A204.1 (cell line): ENCODE measurements at regions not wholly inside any gene's neighbourhood (a gene's known extent, or its start where the extent isn't known, plus 50 kb on each side); places are given as distances from the start of the nearest gene placed in this dataset.

ENCODE experiments used
- FAIRE-seq: peaks from 2 replicates; lab custom pipeline; 2012; peaks lifted over from hg19 to GRCh38; lab: Jason Lieb, UNC

- FAIRE-seq = no peak
These were observed 227.7 kb upstream of the DIO3 start for GRCh38 chr14:101333335-101334280.

- no peak for FAIRE-seq
These were observed 226.6 kb upstream of the DIO3 start for GRCh38 chr14:101334656-101335055.

GRCh38 chr14:101335061-101335661, 226.1 kb upstream of the DIO3 start:
- FAIRE-seq = no peak

GRCh38 chr14:101336183-101336582, 225.1 kb upstream of the DIO3 start:
- no peak for FAIRE-seq

GRCh38 chr14:101337053-101337452, 224.2 kb upstream of the DIO3 start:
- no peak for FAIRE-seq

GRCh38 chr14:101340556-101340955, 220.7 kb upstream of the DIO3 start:
- FAIRE-seq = no peak

GRCh38 chr14:101347893-101348777, 213.2 kb upstream of the DIO3 start:
- no peak for FAIRE-seq

GRCh38 chr14:101349108-101349507, 212.2 kb upstream of the DIO3 start:
- no peak for FAIRE-seq

GRCh38 chr14:101350021-101350420, 211.3 kb upstream of the DIO3 start:
- FAIRE-seq = no peak

- no peak for FAIRE-seq
These were observed 210.6 kb upstream of the DIO3 start for GRCh38 chr14:101350691-101351090.

GRCh38 chr14:101351146-101351545, 210.1 kb upstream of the DIO3 start:
- no peak for FAIRE-seq

- no peak for FAIRE-seq
These were observed 209.5 kb upstream of the DIO3 start for GRCh38 chr14:101351769-101352168.

- no peak for FAIRE-seq
These were observed 208.7 kb upstream of the DIO3 start for GRCh38 chr14:101352567-101352966.

GRCh38 chr14:101353422-101353821, 207.9 kb upstream of the DIO3 start:
- no peak for FAIRE-seq

GRCh38 chr14:101354726-101355125, 206.6 kb upstream of the DIO3 start:
- FAIRE-seq = no peak

- FAIRE-seq = no peak
These were observed 206.0 kb upstream of the DIO3 start for GRCh38 chr14:101355284-101355683.

- no peak for FAIRE-seq
These were observed 204.3 kb upstream of the DIO3 start for GRCh38 chr14:101357038-101357437.

- FAIRE-seq = no peak
These were observed 203.6 kb upstream of the DIO3 start for GRCh38 chr14:101357559-101358319.

- no peak for FAIRE-seq
These were observed 202.8 kb upstream of the DIO3 start for GRCh38 chr14:101358320-101359125.

GRCh38 chr14:101359221-101360053, 201.9 kb upstream of the DIO3 start:
- no peak for FAIRE-seq
